HCT116 (cell line): ENCODE measurements at regions not wholly inside any gene's neighbourhood (a gene's known extent, or its start where the extent isn't known, plus 50 kb on each side); places are given as distances from the start of the nearest gene placed in this dataset.

Source experiments
- ATAC-seq: fragments of 200-7000 bp; cut with Tn5 transposase; 2 replicates; pipeline ENCODE4 v1.9.1; 2020; ENCODE audit warnings: mild to moderate bottlenecking, moderate library complexity
- BruUV-seq: library from RNA; stranded (reverse); fragments of 400-500 nt; replicated peaks from 2 replicates; lab custom pipeline; 2021; lab: Mats Ljungman, UMichigan
- CTCF ChIA-PET: fragments of 300-600 bp; sonication (Branson Sonifier 250); formaldehyde crosslinking; loops from one replicate; lab custom pipeline; 2021; ENCODE audit warnings: antibody characterized with exemption; lab: Charles Lee
- POLR2A ChIA-PET: fragments of 300-600, 350-600 bp; sonication (Branson Sonifier 250); formaldehyde crosslinking; loops from one replicate; lab custom pipeline; 2021; ENCODE audit warnings: antibody characterized with exemption; lab: Charles Lee
- RAD21 ChIA-PET, 2 experiments: fragments of 300-600 bp; sonication (Branson Sonifier 250); formaldehyde crosslinking; loops; one replicate each; lab custom pipeline; 2023; ENCODE audit warnings: low total read pairs in 2 of 2; ENCODE audit not compliant: uncharacterized antibody in 2 of 2, unreplicated experiment in 2 of 2, low non-redundant PET in 1 of 2; lab: Charles Lee
- DNase-seq: peaks from one replicate; pipeline ENCODE4 v3.0.0-alpha.2; 2010; ENCODE audit warnings: low read depth, low spot score
- H2AFZ ChIP-seq: fragments of 200-600 bp; shearing (Covaris generic), sonication (generic); 2 replicates; pipeline ENCODE4 v1.6.1; 2017; ENCODE audit warnings: low read depth, mixed run types, mixed read lengths, antibody characterized with exemption, low read length; ENCODE audit not compliant: poor library complexity, severe bottlenecking
- H3K27ac ChIP-seq: 2 replicates; pipeline ENCODE4 v1.5.1; 2012; ENCODE audit warnings: low read depth, low read length
- H3K27me3 ChIP-seq: fragments of 200-600 bp; sonication (generic); 2 replicates; pipeline ENCODE4 v1.6.1; 2016; ENCODE audit warnings: mixed run types, low read length, mixed read lengths; ENCODE audit not compliant: insufficient read depth
- H3K36me3 ChIP-seq, 2 experiments: fragments of 200-500 bp in 1 of 2; fragments of 200-600 bp in 1 of 2; sonication (Bioruptor generic) in 1 of 2; sonication (generic) in 1 of 2; 2 replicates each; pipeline versions ENCODE4 v1.5.1 to v1.6.1; 2014 to 2016; ENCODE audit warnings: low read length in 2 of 2, inconsistent platforms in 1 of 2, mixed read lengths in 1 of 2, mixed run types in 1 of 2; ENCODE audit not compliant: insufficient read depth in 2 of 2, control insufficient read depth in 1 of 2
- H3K4me1 ChIP-seq, 2 experiments: fragments of 200-600 bp in 1 of 2; sonication (generic) in 1 of 2; 2 replicates each; pipeline versions ENCODE4 v1.5.1 to v1.6.1; 2012 to 2017; ENCODE audit warnings: low read length in 2 of 2, inconsistent platforms in 1 of 2, mild to moderate bottlenecking in 1 of 2, mixed read lengths in 1 of 2, mixed run types in 1 of 2, moderate library complexity in 1 of 2; ENCODE audit not compliant: insufficient read depth in 2 of 2, control insufficient read depth in 1 of 2
- H3K4me2 ChIP-seq: fragments of 200-600 bp; sonication (generic); 2 replicates; pipeline ENCODE4 v1.6.1; 2017; ENCODE audit warnings: mixed run types, low read length, mixed read lengths
- H3K4me3 ChIP-seq, 2 experiments: fragments of 200-600 bp in 1 of 2; sonication (generic) in 1 of 2; replicated peaks in 1 of 2; 2 replicates each; pipeline ENCODE4 v1.5.1; 2011 to 2016; ENCODE audit warnings: low read length in 2 of 2, control low read depth in 1 of 2, low read depth in 1 of 2, mild to moderate bottlenecking in 1 of 2, mixed read lengths in 1 of 2, mixed run types in 1 of 2
- H3K79me2 ChIP-seq: fragments of 200-600 bp; sonication (generic); 2 replicates; pipeline ENCODE4 v1.6.1; 2017; ENCODE audit warnings: mild to moderate bottlenecking, mixed run types, low read length, moderate library complexity, mixed read lengths; ENCODE audit not compliant: insufficient read depth
- H3K9ac ChIP-seq: fragments of 200-600 bp; sonication (generic); 2 replicates; pipeline ENCODE4 v1.6.1; 2016; ENCODE audit warnings: low read length, mixed read lengths
- H3K9me2 ChIP-seq: fragments of 200-600 bp; sonication (generic), shearing (Covaris generic); 2 replicates; pipeline ENCODE4 v1.6.1; 2017; ENCODE audit warnings: mixed run types, mild to moderate bottlenecking, moderate library complexity; ENCODE audit not compliant: insufficient read depth
- H3K9me3 ChIP-seq, 2 experiments: fragments of 200-500 bp in 1 of 2; fragments of 200-600 bp in 1 of 2; sonication (Bioruptor generic) in 1 of 2; sonication (generic) in 1 of 2; 2 replicates each; pipeline ENCODE4 v1.6.1; 2014 to 2017; ENCODE audit warnings: low read length in 2 of 2, mixed read lengths in 2 of 2, inconsistent platforms in 1 of 2, low read depth in 1 of 2, mild to moderate bottlenecking in 1 of 2, mixed run types in 1 of 2, moderate library complexity in 1 of 2; ENCODE audit not compliant: control insufficient read depth in 1 of 2, insufficient read depth in 1 of 2
- H4K20me1 ChIP-seq: fragments of 200-600 bp; sonication (generic), shearing (Covaris generic); 2 replicates; pipeline ENCODE4 v1.6.1; 2017; ENCODE audit warnings: mixed run types, mild to moderate bottlenecking, moderate library complexity; ENCODE audit not compliant: insufficient read depth
- CBX3 ChIP-seq: IDR thresholded peaks from 2 replicates; pipeline ENCODE4 v1.6.1; 2012; ENCODE audit warnings: low read depth
- EGR1 ChIP-seq: IDR thresholded peaks from 2 replicates; pipeline ENCODE4 v1.6.1; 2012; ENCODE audit warnings: low read depth
- ELF1 ChIP-seq: IDR thresholded peaks from 2 replicates; pipeline ENCODE4 v1.6.1; 2012; ENCODE audit warnings: low read depth, borderline replicate concordance
- EZH2 ChIP-seq: fragments of 200-600 bp; sonication (generic); IDR thresholded peaks from 2 replicates; pipeline ENCODE4 v1.6.1; 2017; ENCODE audit warnings: antibody characterized with exemption, mixed run types
- EZH2phosphoT487 ChIP-seq: fragments of 200-600 bp; IDR thresholded peaks from 2 replicates; pipeline ENCODE4 v1.6.1; 2018; ENCODE audit warnings: antibody characterized with exemption, borderline replicate concordance
- FOSL1 ChIP-seq: IDR thresholded peaks from 2 replicates; pipeline ENCODE4 v1.6.1; 2012; ENCODE audit warnings: low read depth
- JUND ChIP-seq: IDR thresholded peaks from 2 replicates; pipeline ENCODE4 v1.6.1; 2012
- POLR2A ChIP-seq: IDR thresholded peaks from 2 replicates; pipeline ENCODE4 v1.7.0; 2011; ENCODE audit warnings: borderline replicate concordance; ENCODE audit not compliant: insufficient read depth, insufficient read length; ENCODE audit errors: extremely low read depth
- RAD21 ChIP-seq: IDR thresholded peaks from 2 replicates; pipeline ENCODE4 v1.6.1; 2012; ENCODE audit warnings: low read depth, mild to moderate bottlenecking
- SIN3A ChIP-seq: IDR thresholded peaks from 2 replicates; pipeline ENCODE4 v1.6.1; 2012; ENCODE audit warnings: low read depth
- SRF ChIP-seq: IDR thresholded peaks from 2 replicates; pipeline ENCODE4 v1.6.1; 2012; ENCODE audit warnings: low read depth
- TCF7L2 ChIP-seq: IDR thresholded peaks from 2 replicates; pipeline ENCODE4 v1.7.0; 2011; ENCODE audit warnings: borderline replicate concordance, inconsistent platforms; ENCODE audit not compliant: insufficient read depth, insufficient read length; ENCODE audit errors: extremely low read depth
- YY1 ChIP-seq: IDR thresholded peaks from 2 replicates; pipeline ENCODE4 v1.6.1; 2011; ENCODE audit warnings: low read length, low read depth, moderate library complexity, mild to moderate bottlenecking; ENCODE audit not compliant: insufficient replicate concordance; ENCODE audit errors: extremely low read depth
- ZFX ChIP-seq: fragments of 450-650 bp; IDR thresholded peaks from 2 replicates; pipeline ENCODE4 v1.6.1; 2017
- ZNF274 ChIP-seq: fragments of 200-500 bp; sonication (Bioruptor generic); IDR thresholded peaks from 2 replicates; pipeline ENCODE4 v1.6.1; 2014; ENCODE audit warnings: mild to moderate bottlenecking, low read depth, low read length, inconsistent platforms
- intact Hi-C: fragments of 100-400 bp; cut with micrococcal nuclease; formaldehyde crosslinking; loops from 2 replicates; pipeline ENCODE4 v1.10.0; 2022
- TF ChIP-seq, protein P1 (sequence below), 3 experiments: fragments of 200-600 bp in 1 of 3; sonication (generic) in 1 of 3; IDR thresholded peaks in 2 of 3; conservative IDR thresholded peaks in 1 of 3; 2 replicates each; pipeline ENCODE4 v1.5.1; 2012 to 2017; ENCODE audit warnings: low read depth in 2 of 3, low read length in 2 of 3, antibody characterized with exemption in 1 of 3, borderline replicate concordance in 1 of 3, control low read depth in 1 of 3, mild to moderate bottlenecking in 1 of 3, mixed read lengths in 1 of 3, mixed run types in 1 of 3, moderate library complexity in 1 of 3; ENCODE audit not compliant: insufficient read depth in 1 of 3
- TF ChIP-seq, protein P2 (sequence below): IDR thresholded peaks from 2 replicates; pipeline ENCODE4 v1.6.1; 2012
- TF ChIP-seq, protein P3 (sequence below): IDR thresholded peaks from 2 replicates; pipeline ENCODE4 v1.6.1; 2012; ENCODE audit warnings: low read depth
- TF ChIP-seq, protein P4 (sequence below): IDR thresholded peaks from 2 replicates; pipeline ENCODE4 v1.6.1; 2012
- TF ChIP-seq, protein P5 (sequence below): IDR thresholded peaks from 2 replicates; pipeline ENCODE4 v1.6.1; 2011; ENCODE audit warnings: mild to moderate bottlenecking, low read length, moderate library complexity; ENCODE audit not compliant: insufficient replicate concordance; ENCODE audit errors: extremely low read depth

DNA sequence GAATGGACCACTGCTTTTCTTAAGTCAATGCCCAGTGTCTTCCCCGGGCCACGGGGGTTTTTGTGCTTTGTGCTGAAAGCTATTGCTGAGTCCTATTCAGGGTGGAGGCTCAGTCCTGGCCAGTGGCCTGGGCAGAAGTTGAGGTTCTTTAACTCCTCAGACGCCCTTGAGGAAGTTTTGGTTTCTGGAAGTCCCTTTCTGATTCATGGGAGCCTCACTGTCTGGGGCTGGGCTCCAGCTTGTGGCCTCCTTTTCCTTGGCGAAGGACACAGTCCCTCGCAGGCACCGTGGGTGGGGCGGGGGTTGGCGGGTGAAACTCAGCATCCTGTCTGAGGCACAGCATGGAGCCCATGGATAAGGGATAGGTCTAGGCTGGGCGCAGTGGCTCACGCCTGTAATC lies 465.2 kb upstream of the HS6ST1 start:
- POLR2A ChIA-PET, result no interaction called here
- Histone ChIP-seq H3K79me2 (no peaks in the 10 kb centered on the region), H3K36me3 (no peaks in the 10 kb centered on the region), H3K27me3 (peaks cover 42% of the 10 kb centered on the region; the same call in 1 of the 2 replicates), H3K27ac (no peak overlapping the region), H3K4me3 (no peak overlapping the region), H3K9ac (no peak overlapping the region), H2AFZ (no peak overlapping the region), H4K20me1 (no peaks in the 10 kb centered on the region), H3K9me3 (no peaks in the 10 kb centered on the region), H3K4me1 (no peaks in the 10 kb centered on the region), H3K9me2 (no peaks in the 10 kb centered on the region), H3K4me2 (no peak overlapping the region)
- ATAC-seq, result no peak
- no TSS peak for BruUV-seq
- no peak for TF ChIP-seq CBX3
- no peak for TF ChIP-seq YY1
- TF ChIP-seq EGR1, result no peak
- no peak for TF ChIP-seq SIN3A
- TF ChIP-seq EZH2phosphoT487, result no peak
- TF ChIP-seq JUND, result no peak
- TF ChIP-seq ELF1, result no peak
- TF ChIP-seq, protein P1, sequence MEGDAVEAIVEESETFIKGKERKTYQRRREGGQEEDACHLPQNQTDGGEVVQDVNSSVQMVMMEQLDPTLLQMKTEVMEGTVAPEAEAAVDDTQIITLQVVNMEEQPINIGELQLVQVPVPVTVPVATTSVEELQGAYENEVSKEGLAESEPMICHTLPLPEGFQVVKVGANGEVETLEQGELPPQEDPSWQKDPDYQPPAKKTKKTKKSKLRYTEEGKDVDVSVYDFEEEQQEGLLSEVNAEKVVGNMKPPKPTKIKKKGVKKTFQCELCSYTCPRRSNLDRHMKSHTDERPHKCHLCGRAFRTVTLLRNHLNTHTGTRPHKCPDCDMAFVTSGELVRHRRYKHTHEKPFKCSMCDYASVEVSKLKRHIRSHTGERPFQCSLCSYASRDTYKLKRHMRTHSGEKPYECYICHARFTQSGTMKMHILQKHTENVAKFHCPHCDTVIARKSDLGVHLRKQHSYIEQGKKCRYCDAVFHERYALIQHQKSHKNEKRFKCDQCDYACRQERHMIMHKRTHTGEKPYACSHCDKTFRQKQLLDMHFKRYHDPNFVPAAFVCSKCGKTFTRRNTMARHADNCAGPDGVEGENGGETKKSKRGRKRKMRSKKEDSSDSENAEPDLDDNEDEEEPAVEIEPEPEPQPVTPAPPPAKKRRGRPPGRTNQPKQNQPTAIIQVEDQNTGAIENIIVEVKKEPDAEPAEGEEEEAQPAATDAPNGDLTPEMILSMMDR (IDR thresholded peaks at IDR 0.05 in 2 of 3, conservative IDR thresholded peaks at IDR 0.05 in 1 of 3; ENCODE audit: borderline replicate concordance in 1 of 3, insufficient read depth in 1 of 3, low read depth in 2 of 3, low read length in 2 of 3), result no peak
- TF ChIP-seq, protein P2, sequence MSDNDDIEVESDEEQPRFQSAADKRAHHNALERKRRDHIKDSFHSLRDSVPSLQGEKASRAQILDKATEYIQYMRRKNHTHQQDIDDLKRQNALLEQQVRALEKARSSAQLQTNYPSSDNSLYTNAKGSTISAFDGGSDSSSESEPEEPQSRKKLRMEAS, result no peak
- TF ChIP-seq ZNF274, result no peak
- no peak for TF ChIP-seq ZFX
- TF ChIP-seq, protein P3, sequence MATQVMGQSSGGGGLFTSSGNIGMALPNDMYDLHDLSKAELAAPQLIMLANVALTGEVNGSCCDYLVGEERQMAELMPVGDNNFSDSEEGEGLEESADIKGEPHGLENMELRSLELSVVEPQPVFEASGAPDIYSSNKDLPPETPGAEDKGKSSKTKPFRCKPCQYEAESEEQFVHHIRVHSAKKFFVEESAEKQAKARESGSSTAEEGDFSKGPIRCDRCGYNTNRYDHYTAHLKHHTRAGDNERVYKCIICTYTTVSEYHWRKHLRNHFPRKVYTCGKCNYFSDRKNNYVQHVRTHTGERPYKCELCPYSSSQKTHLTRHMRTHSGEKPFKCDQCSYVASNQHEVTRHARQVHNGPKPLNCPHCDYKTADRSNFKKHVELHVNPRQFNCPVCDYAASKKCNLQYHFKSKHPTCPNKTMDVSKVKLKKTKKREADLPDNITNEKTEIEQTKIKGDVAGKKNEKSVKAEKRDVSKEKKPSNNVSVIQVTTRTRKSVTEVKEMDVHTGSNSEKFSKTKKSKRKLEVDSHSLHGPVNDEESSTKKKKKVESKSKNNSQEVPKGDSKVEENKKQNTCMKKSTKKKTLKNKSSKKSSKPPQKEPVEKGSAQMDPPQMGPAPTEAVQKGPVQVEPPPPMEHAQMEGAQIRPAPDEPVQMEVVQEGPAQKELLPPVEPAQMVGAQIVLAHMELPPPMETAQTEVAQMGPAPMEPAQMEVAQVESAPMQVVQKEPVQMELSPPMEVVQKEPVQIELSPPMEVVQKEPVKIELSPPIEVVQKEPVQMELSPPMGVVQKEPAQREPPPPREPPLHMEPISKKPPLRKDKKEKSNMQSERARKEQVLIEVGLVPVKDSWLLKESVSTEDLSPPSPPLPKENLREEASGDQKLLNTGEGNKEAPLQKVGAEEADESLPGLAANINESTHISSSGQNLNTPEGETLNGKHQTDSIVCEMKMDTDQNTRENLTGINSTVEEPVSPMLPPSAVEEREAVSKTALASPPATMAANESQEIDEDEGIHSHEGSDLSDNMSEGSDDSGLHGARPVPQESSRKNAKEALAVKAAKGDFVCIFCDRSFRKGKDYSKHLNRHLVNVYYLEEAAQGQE, result no peak
- no peak for TF ChIP-seq SRF
- no peak for TF ChIP-seq EZH2
- no peak for TF ChIP-seq RAD21
- TF ChIP-seq TCF7L2, result no peak
- TF ChIP-seq POLR2A, result no peak
- TF ChIP-seq FOSL1, result no peak
- TF ChIP-seq, protein P4, sequence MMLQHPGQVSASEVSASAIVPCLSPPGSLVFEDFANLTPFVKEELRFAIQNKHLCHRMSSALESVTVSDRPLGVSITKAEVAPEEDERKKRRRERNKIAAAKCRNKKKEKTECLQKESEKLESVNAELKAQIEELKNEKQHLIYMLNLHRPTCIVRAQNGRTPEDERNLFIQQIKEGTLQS, result no peak
- TF ChIP-seq, protein P5, sequence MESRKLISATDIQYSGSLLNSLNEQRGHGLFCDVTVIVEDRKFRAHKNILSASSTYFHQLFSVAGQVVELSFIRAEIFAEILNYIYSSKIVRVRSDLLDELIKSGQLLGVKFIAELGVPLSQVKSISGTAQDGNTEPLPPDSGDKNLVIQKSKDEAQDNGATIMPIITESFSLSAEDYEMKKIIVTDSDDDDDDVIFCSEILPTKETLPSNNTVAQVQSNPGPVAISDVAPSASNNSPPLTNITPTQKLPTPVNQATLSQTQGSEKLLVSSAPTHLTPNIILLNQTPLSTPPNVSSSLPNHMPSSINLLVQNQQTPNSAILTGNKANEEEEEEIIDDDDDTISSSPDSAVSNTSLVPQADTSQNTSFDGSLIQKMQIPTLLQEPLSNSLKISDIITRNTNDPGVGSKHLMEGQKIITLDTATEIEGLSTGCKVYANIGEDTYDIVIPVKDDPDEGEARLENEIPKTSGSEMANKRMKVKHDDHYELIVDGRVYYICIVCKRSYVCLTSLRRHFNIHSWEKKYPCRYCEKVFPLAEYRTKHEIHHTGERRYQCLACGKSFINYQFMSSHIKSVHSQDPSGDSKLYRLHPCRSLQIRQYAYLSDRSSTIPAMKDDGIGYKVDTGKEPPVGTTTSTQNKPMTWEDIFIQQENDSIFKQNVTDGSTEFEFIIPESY, result no peak
- no peak for DNase-seq
- RAD21 ChIA-PET, result no interaction called here
- CTCF ChIA-PET, result interaction anchor here (0.7 kb wide), 1 partner anchor 30 kb away, joined by 5 read pairs; no protein-coding TSS in a partner anchor
- intact Hi-C loops, result no loop called here
